ENCODE measurements at regions not wholly inside any gene's neighbourhood (a gene's known extent, or its start where the extent isn't known, plus 50 kb on each side); places are given as distances from the start of the nearest gene placed in this dataset.
A peak's percentile ranks its signal among the peaks of the same experiment; 100 is the strongest.

DNA sequence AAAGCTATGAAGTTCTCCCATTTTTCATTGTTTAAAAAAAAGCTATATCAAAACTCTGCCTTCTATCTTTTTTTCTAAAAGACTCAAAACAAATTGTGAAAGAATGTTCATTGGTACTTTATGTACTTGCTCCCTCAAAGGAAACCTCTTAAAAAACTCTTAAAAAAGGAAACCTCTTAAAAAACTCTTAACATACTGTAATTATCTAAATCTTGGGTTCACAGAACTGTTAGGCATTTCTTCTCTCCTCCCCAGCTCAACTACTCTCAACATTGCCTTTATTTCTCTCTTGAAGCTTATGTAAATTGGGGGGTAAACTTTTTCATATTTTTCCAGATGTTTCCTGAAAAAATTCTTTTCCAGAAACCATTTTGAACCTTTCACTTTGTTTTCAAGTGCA, 330.5 kb upstream of the SLC39A10 start:
- Mint-ChIP-seq H3K9me3 (peaks cover 1% of the 10 kb centered on the region), H3K4me3 (no peak overlapping the region), H3K36me3 (ENCODE audit: low read depth) (no peaks in the 10 kb centered on the region), H3K27ac (no peak overlapping the region), H3K27me3 (ENCODE audit: low read depth) (no peaks in the 10 kb centered on the region), H3K4me1 (ENCODE audit: low read depth) (peaks cover 7% of the 10 kb centered on the region)
- DNase-seq: no peak
- intact Hi-C loops (cut with micrococcal nuclease): no loop called here
- CTCF ChIA-PET: interaction anchor here (1.1 kb wide), 1 partner anchor 14 kb away, joined by 3 read pairs; no protein-coding TSS in a partner anchor

DNA sequence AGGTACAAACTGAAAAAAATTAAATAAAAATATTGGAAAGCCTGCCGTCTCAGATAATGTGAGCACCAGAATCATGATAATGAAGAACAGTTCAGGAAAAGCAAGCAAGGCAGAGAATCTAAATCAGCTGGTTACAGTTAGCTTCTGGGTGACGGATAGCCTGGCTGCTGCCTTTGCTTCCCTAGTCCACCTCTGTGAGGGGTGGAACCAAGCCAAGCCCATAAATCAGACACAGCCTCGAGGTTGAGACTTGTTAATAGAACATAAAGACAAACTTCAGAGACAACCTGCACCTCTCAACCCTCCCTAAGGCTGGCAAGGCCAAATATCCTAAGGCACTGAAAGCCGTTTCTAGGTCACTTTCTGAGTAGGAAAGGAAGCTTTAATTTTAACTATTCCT, 334.7 kb upstream of the SLC39A10 start:
- Mint-ChIP-seq H3K36me3 (ENCODE audit: low read depth) (no peaks in the 10 kb centered on the region), H3K27ac (no peak overlapping the region), H3K9me3 (peaks cover 1% of the 10 kb centered on the region), H3K27me3 (ENCODE audit: low read depth) (no peaks in the 10 kb centered on the region), H3K4me1 (ENCODE audit: low read depth) (peaks cover 7% of the 10 kb centered on the region), H3K4me3 (no peak overlapping the region)
- DNase-seq: no peak
- CTCF ChIA-PET: no interaction called here
- intact Hi-C loops (cut with micrococcal nuclease): loop anchor here (5.0 kb wide), 1 partner anchor 240 kb away; no protein-coding TSS in a partner anchor

DNA sequence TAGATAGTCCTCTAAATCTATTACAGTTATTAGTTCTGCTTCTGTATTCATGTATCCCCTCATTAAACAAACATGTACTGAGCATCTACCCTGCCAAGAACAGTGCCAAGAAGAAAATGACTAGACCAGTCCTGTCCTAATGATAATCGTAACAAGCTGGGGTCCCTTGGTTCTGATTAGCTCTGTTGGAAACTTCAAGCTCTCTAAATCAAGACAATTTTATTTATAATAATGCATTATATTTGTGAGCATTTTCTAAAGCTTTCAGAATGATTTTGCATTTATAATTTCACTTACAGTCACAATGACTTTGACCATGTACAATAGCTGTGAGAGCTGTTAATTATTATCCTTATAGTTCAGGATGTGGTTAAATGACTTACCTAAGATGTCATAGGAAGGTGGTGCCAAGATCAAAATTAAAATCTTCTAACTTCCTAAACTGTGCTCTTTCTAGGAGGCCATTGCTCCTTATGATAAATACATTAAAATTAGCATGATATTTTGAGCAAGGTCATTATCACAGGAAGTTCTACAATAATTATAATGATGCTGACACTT, 336.5 kb upstream of the SLC39A10 start:
- H3K36me3 Mint-ChIP-seq (ENCODE audit: low read depth): no peaks in the 10 kb centered on the region
- DNase-seq: no peak
- peaks cover 1% of the 10 kb centered on the region for H3K9me3 Mint-ChIP-seq
- H3K4me1 Mint-ChIP-seq (ENCODE audit: low read depth): peaks cover 10% of the 10 kb centered on the region
- intact Hi-C loops (cut with micrococcal nuclease): loop anchor here (5.0 kb wide), 1 partner anchor 242 kb away; no protein-coding TSS in a partner anchor
- CTCF ChIA-PET: interaction anchor here (0.7 to 2.0 kb wide), 9 partner anchors 10 to 1154 kb away, joined by 3 to 5 read pairs (median 3); partner anchors contain the start of gene DNAH7
- no peak overlapping the region for H3K4me3 Mint-ChIP-seq
- H3K27me3 Mint-ChIP-seq (ENCODE audit: low read depth): no peaks in the 10 kb centered on the region
- H3K27ac Mint-ChIP-seq: no peak overlapping the region

GRCh38 chr2:195319548-195320412, 337.2 kb upstream of the SLC39A10 start:
- intact Hi-C loops (cut with micrococcal nuclease): loop anchor here (2.0 to 10.0 kb wide), 5 partner anchors 243 to 1625 kb away; partner anchors contain the start of gene DNAH7
- H3K36me3 Mint-ChIP-seq (ENCODE audit: low read depth): no peaks in the 10 kb centered on the region
- CTCF ChIA-PET: interaction anchor here (0.6 to 2.0 kb wide), 14 partner anchors 11 to 1153 kb away, joined by 3 to 10 read pairs (median 4); partner anchors contain the start of gene DNAH7
- no peak for DNase-seq
- H3K9me3 Mint-ChIP-seq: peaks cover 1% of the 10 kb centered on the region
- H3K27me3 Mint-ChIP-seq (ENCODE audit: low read depth): no peaks in the 10 kb centered on the region
- peaks cover 10% of the 10 kb centered on the region for H3K4me1 Mint-ChIP-seq (ENCODE audit: low read depth)
- no peak overlapping the region for H3K4me3 Mint-ChIP-seq
- H3K27ac Mint-ChIP-seq: no peak overlapping the region

- CTCF ChIA-PET: interaction anchor here (0.6 to 2.0 kb wide), 9 partner anchors 13 to 1152 kb away, joined by 3 to 10 read pairs (median 4); no protein-coding TSS in a partner anchor
- Mint-ChIP-seq H3K27ac (no peak overlapping the region), H3K4me1 (ENCODE audit: low read depth) (peaks cover 10% of the 10 kb centered on the region), H3K36me3 (ENCODE audit: low read depth) (no peaks in the 10 kb centered on the region), H3K9me3 (no peaks in the 10 kb centered on the region), H3K27me3 (ENCODE audit: low read depth) (no peaks in the 10 kb centered on the region), H3K4me3 (no peak overlapping the region)
- no peak for DNase-seq
- intact Hi-C loops (cut with micrococcal nuclease): loop anchor here (2.0 to 10.0 kb wide), 4 partner anchors 452 to 1624 kb away; partner anchors contain the start of gene DNAH7
Measured at GRCh38 chr2:195319112-195319460, 337.9 kb upstream of the SLC39A10 start.

DNA sequence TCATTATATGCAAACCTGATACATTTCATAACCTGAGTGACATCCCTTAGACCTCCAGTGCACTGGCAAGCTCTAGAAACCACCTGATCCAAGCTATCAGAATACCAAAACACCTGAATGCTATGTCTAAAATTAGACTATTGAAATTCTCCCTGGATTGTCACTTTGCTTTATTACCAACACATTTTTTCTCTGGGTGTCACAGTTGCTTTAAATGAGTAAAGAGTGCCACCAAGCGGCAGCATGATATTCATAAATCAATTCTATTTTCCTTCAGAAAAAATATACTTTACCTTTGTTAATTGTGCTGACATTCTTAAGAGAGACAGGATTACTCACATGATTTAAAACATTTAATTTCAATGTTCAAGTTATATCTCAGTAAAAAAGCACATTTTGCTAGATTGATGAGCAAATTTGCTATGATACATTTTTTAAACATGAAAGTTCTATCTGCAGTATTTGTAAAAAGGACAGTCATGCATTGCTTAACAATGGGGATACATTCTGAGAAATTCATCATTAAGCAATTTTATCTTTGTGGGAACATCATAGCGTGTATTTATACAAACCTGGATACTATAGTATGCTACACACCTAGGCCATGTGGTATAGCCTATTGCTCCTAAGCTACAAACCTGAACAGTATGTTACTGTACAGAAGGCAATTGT, 338.4 kb upstream of the SLC39A10 start:
- intact Hi-C loops (cut with micrococcal nuclease): loop anchor here (1.0 to 10.0 kb wide), 7 partner anchors 342 to 1624 kb away; partner anchors contain the start of gene DNAH7
- H3K4me1 Mint-ChIP-seq (ENCODE audit: low read depth): peaks cover 10% of the 10 kb centered on the region
- no peaks in the 10 kb centered on the region for H3K27me3 Mint-ChIP-seq (ENCODE audit: low read depth)
- no peak overlapping the region for H3K27ac Mint-ChIP-seq
- CTCF ChIA-PET: interaction anchor here (0.5 to 2.0 kb wide), 8 partner anchors 12 to 1152 kb away, joined by 3 to 10 read pairs (median 4); no protein-coding TSS in a partner anchor
- H3K36me3 Mint-ChIP-seq (ENCODE audit: low read depth): no peaks in the 10 kb centered on the region
- peak; percentile 69 for DNase-seq
- H3K4me3 Mint-ChIP-seq: no peak overlapping the region
- no peaks in the 10 kb centered on the region for H3K9me3 Mint-ChIP-seq

DNA sequence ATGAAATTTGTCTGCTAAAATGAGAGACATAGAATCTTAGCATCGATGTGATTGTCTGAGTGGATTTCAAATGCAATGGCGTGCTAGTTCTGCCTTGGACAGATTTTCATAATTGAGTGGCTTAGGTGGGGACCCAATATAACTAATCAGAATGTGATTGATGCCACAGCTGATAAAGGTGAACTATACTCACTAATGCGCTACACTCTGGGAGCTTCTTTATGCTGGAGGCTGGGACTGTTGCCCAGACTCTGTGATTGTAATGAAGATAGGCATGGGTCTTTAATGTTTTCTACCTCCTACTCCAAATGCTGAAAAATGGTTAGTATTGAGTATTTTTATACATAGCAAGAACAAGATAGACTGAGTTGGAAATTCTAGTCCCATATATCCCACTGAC, 339.5 kb upstream of the SLC39A10 start:
- H3K27ac Mint-ChIP-seq: no peak overlapping the region
- intact Hi-C loops (cut with micrococcal nuclease): loop anchor here (5.0 to 10.0 kb wide), 2 partner anchors 620 to 1623 kb away; no protein-coding TSS in a partner anchor
- no peak for DNase-seq
- CTCF ChIA-PET: interaction anchor here (1.1 kb wide), 1 partner anchor 44 kb away, joined by 4 read pairs; no protein-coding TSS in a partner anchor
- no peaks in the 10 kb centered on the region for H3K27me3 Mint-ChIP-seq (ENCODE audit: low read depth)
- no peak overlapping the region for H3K4me3 Mint-ChIP-seq
- H3K4me1 Mint-ChIP-seq (ENCODE audit: low read depth): peaks cover 10% of the 10 kb centered on the region
- no peaks in the 10 kb centered on the region for H3K9me3 Mint-ChIP-seq
- H3K36me3 Mint-ChIP-seq (ENCODE audit: low read depth): no peaks in the 10 kb centered on the region

- Mint-ChIP-seq H3K27ac (no peak overlapping the region), H3K9me3 (no peaks in the 10 kb centered on the region), H3K4me3 (no peak overlapping the region), H3K4me1 (ENCODE audit: low read depth) (peaks cover 10% of the 10 kb centered on the region), H3K27me3 (ENCODE audit: low read depth) (no peaks in the 10 kb centered on the region), H3K36me3 (ENCODE audit: low read depth) (no peaks in the 10 kb centered on the region)
- no peak for DNase-seq
- intact Hi-C loops (cut with micrococcal nuclease): loop anchor here (5.0 to 10.0 kb wide), 2 partner anchors 621 to 1622 kb away; no protein-coding TSS in a partner anchor
- CTCF ChIA-PET: interaction anchor here (0.6 to 1.5 kb wide), 3 partner anchors 9 to 42 kb away, joined by 3 to 4 read pairs (median 4); no protein-coding TSS in a partner anchor
Measured at GRCh38 chr2:195316486-195316885, 340.5 kb upstream of the SLC39A10 start.

GRCh38 chr2:195313962-195314361, 343.1 kb upstream of the SLC39A10 start:
- H3K4me1 Mint-ChIP-seq (ENCODE audit: low read depth): peaks cover 6% of the 10 kb centered on the region

GRCh38 chr2:195312662-195313061, 344.4 kb upstream of the SLC39A10 start:
- Mint-ChIP-seq H3K27ac (no peak overlapping the region), H3K4me1 (ENCODE audit: low read depth) (peaks cover 3% of the 10 kb centered on the region), H3K4me3 (no peak overlapping the region), H3K9me3 (no peaks in the 10 kb centered on the region), H3K27me3 (ENCODE audit: low read depth) (no peaks in the 10 kb centered on the region), H3K36me3 (ENCODE audit: low read depth) (no peaks in the 10 kb centered on the region)
- CTCF ChIA-PET: no interaction called here
- no peak for DNase-seq
- intact Hi-C loops (cut with micrococcal nuclease): loop anchor here (10.0 kb wide), 1 partner anchor 1618 kb away; no protein-coding TSS in a partner anchor

More at GRCh38 chr2:195313962-195314361, 343.1 kb upstream of the SLC39A10 start:
- CTCF ChIA-PET: no interaction called here
- Mint-ChIP-seq H3K27ac (no peak overlapping the region), H3K36me3 (ENCODE audit: low read depth) (no peaks in the 10 kb centered on the region), H3K27me3 (ENCODE audit: low read depth) (no peaks in the 10 kb centered on the region), H3K4me3 (no peak overlapping the region), H3K9me3 (no peaks in the 10 kb centered on the region)
- DNase-seq: no peak
- intact Hi-C loops (cut with micrococcal nuclease): loop anchor here (10.0 kb wide), 1 partner anchor 1619 kb away; no protein-coding TSS in a partner anchor

- intact Hi-C loops (cut with micrococcal nuclease): no loop called here
Measured at GRCh38 chr2:195308163-195308562, 348.9 kb upstream of the SLC39A10 start.

DNA sequence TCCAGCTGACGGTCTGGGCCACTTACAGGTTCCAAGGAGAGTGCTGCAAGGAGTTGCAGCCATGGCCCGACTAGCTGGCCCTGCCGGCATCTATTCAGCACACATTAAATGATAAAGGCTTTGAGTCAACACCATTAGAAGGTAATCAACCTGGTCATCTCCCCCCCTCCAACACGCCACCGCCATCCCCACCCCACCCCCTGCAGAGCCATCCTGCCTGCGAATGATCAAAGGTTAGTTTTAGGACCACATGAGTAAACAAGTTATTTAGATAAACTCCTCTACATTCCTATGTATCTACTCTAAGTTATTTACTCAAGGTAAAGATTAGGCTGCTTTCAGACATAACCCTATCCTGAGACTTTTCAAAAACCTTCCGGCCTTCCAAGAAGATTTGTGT, 349.3 kb upstream of the SLC39A10 start:
- DNase-seq: no peak
- Mint-ChIP-seq H3K9me3 (no peaks in the 10 kb centered on the region), H3K27ac (no peak overlapping the region), H3K4me3 (no peak overlapping the region), H3K36me3 (ENCODE audit: low read depth) (no peaks in the 10 kb centered on the region), H3K4me1 (ENCODE audit: low read depth) (no peaks in the 10 kb centered on the region), H3K27me3 (ENCODE audit: low read depth) (no peaks in the 10 kb centered on the region)
- intact Hi-C loops (cut with micrococcal nuclease): no loop called here
- CTCF ChIA-PET: no interaction called here

More at GRCh38 chr2:195308163-195308562, 348.9 kb upstream of the SLC39A10 start:
- CTCF ChIA-PET: no interaction called here
- DNase-seq: no peak
- Mint-ChIP-seq H3K4me1 (ENCODE audit: low read depth) (no peaks in the 10 kb centered on the region), H3K27ac (no peak overlapping the region), H3K36me3 (ENCODE audit: low read depth) (no peaks in the 10 kb centered on the region), H3K9me3 (no peaks in the 10 kb centered on the region), H3K27me3 (ENCODE audit: low read depth) (no peaks in the 10 kb centered on the region), H3K4me3 (no peak overlapping the region)

Measured in activated naive CD4-positive, alpha-beta T cell treated with anti-CD3 and anti-CD28 coated beads for 36 hours (primary cell).